H1 (cell line): ENCODE measurements at regions not wholly inside any gene's neighbourhood (a gene's known extent, or its start where the extent isn't known, plus 50 kb on each side); places are given as distances from the start of the nearest gene placed in this dataset.
"Not testable (repeated sequence)": the region's sequence is repeated elsewhere in the genome, so short reads cannot be mapped to it uniquely, and the experiment has no call there.

ENCODE experiments used
- CTCF ChIA-PET: fragments of 300-600 bp; sonication (Branson Sonifier 250); formaldehyde crosslinking; loops from one replicate; lab custom pipeline; 2021; ENCODE audit not compliant: partially characterized antibody; lab: Charles Lee
- POLR2A ChIA-PET: fragments of 300-600 bp; sonication (Branson Sonifier 250); formaldehyde crosslinking; loops from one replicate; lab custom pipeline; 2021; ENCODE audit warnings: inconsistent platforms; ENCODE audit not compliant: partially characterized antibody; lab: Charles Lee
- DNase-seq, 2 experiments: peaks; one replicate each; pipeline versions ENCODE4 v3.0.0 to v3.0.0-alpha.2; 2010 to 2022; ENCODE audit warnings: low spot score in 2 of 2, low read depth in 1 of 2, mixed read lengths in 1 of 2
- FAIRE-seq: peaks from 2 replicates; lab custom pipeline; 2011; peaks lifted over from hg19 to GRCh38; lab: Jason Lieb, UNC
- H2AFZ ChIP-seq: 2 replicates; pipeline ENCODE4 v1.8.1; 2012; ENCODE audit warnings: low read length, inconsistent platforms
- H2AK5ac ChIP-seq: 2 replicates; pipeline ENCODE4 v1.6.1; 2013; ENCODE audit warnings: low read depth, low read length
- H2BK120ac ChIP-seq: replicated peaks from 2 replicates; pipeline ENCODE3; 2013; ENCODE audit warnings: low read depth, low read length, inconsistent platforms
- H2BK12ac ChIP-seq: 2 replicates; pipeline ENCODE4 v1.6.1; 2013; ENCODE audit warnings: low read depth, low read length
- H2BK15ac ChIP-seq: 2 replicates; pipeline ENCODE4 v1.6.1; 2013; ENCODE audit warnings: low read length
- H2BK20ac ChIP-seq: 2 replicates; pipeline ENCODE4 v1.6.1; 2013; ENCODE audit warnings: low read length
- H2BK5ac ChIP-seq: 2 replicates; pipeline ENCODE4 v1.6.1; 2013; ENCODE audit warnings: low read depth, low read length
- H3K14ac ChIP-seq: 2 replicates; pipeline ENCODE4 v1.6.1; 2013; ENCODE audit warnings: inconsistent platforms; ENCODE audit not compliant: insufficient read length
- H3K18ac ChIP-seq: 2 replicates; pipeline ENCODE4 v1.6.1; 2013; ENCODE audit warnings: low read length; ENCODE audit errors: extremely low read depth
- H3K23ac ChIP-seq: 2 replicates; pipeline ENCODE4 v1.6.1; 2013; ENCODE audit warnings: inconsistent platforms; ENCODE audit not compliant: insufficient read length
- H3K23me2 ChIP-seq: 2 replicates; pipeline ENCODE4 v1.6.1; 2013; ENCODE audit warnings: low read depth, low read length
- H3K27ac ChIP-seq: 2 replicates; pipeline ENCODE4 v1.6.1; 2011; ENCODE audit warnings: low read depth, low read length, inconsistent platforms
- H3K27me3 ChIP-seq, 4 experiments: replicated peaks in 1 of 4; 1 replicate in 1 of 4; 2 replicates in 3 of 4; pipeline versions ENCODE4 v1.6.1 to v1.8.1; 2011 to 2013; ENCODE audit warnings: low read length in 3 of 4, mild to moderate bottlenecking in 3 of 4, inconsistent platforms in 2 of 4, mixed read lengths in 2 of 4, moderate library complexity in 1 of 4; ENCODE audit not compliant: control insufficient read depth in 3 of 4, insufficient read depth in 3 of 4; ENCODE audit errors: extremely low read depth in 1 of 4
- H3K36me3 ChIP-seq, 4 experiments: 2 replicates each; pipeline versions ENCODE4 v1.6.1 to v1.8.1; 2011 to 2013; ENCODE audit warnings: mild to moderate bottlenecking in 4 of 4, low read length in 3 of 4, moderate library complexity in 2 of 4, control low read depth in 1 of 4, inconsistent platforms in 1 of 4; ENCODE audit not compliant: insufficient read depth in 4 of 4, control insufficient read depth in 2 of 4
- H3K4ac ChIP-seq: replicated peaks from 2 replicates; pipeline ENCODE3; 2013; ENCODE audit warnings: low read length, low read depth, mixed read lengths, inconsistent platforms; ENCODE audit not compliant: insufficient read length
- H3K4me1 ChIP-seq, 4 experiments: replicated peaks in 1 of 4; 1 replicate in 1 of 4; 2 replicates in 3 of 4; pipeline versions ENCODE4 v1.6.1 to v1.8.1; 2011 to 2013; ENCODE audit warnings: low read length in 3 of 4, inconsistent platforms in 2 of 4, mixed read lengths in 1 of 4; ENCODE audit not compliant: insufficient read depth in 4 of 4, control insufficient read depth in 3 of 4
- H3K4me2 ChIP-seq, 2 experiments: 2 replicates each; pipeline versions ENCODE4 v1.6.1 to v1.8.1; 2011 to 2013; ENCODE audit warnings: low read depth in 2 of 2, low read length in 2 of 2, control low read depth in 1 of 2, inconsistent platforms in 1 of 2, mild to moderate bottlenecking in 1 of 2; ENCODE audit not compliant: insufficient read depth in 1 of 2
- H3K4me3 ChIP-seq, 4 experiments: fragments of 200-600, 300-600 bp in 1 of 4; sonication (generic), shearing (Covaris generic), sonication (Bioruptor Twin) in 1 of 4; 2 replicates each; pipeline versions ENCODE4 v1.5.1 to v1.8.1; 2011 to 2016; ENCODE audit warnings: low read length in 4 of 4, low read depth in 3 of 4, control low read depth in 2 of 4, inconsistent platforms in 2 of 4, mild to moderate bottlenecking in 2 of 4, mixed read lengths in 1 of 4, moderate library complexity in 1 of 4; ENCODE audit not compliant: insufficient read depth in 2 of 4; ENCODE audit errors: extremely low read depth in 1 of 4
- H3K56ac ChIP-seq: replicated peaks from 2 replicates; pipeline ENCODE3; 2013; ENCODE audit warnings: low read depth, mild to moderate bottlenecking, mixed read lengths, low read length, inconsistent platforms; ENCODE audit not compliant: insufficient read length
- H3K79me1 ChIP-seq: 2 replicates; pipeline ENCODE4 v1.6.1; 2013; ENCODE audit warnings: low read depth, low read length, control low read depth
- H3K79me2 ChIP-seq, 2 experiments: 2 replicates each; pipeline versions ENCODE4 v1.6.1 to v1.8.1; 2012 to 2013; ENCODE audit warnings: low read length in 2 of 2, mild to moderate bottlenecking in 2 of 2, inconsistent platforms in 1 of 2; ENCODE audit not compliant: insufficient read depth in 2 of 2, control insufficient read depth in 1 of 2
- H3K9ac ChIP-seq, 4 experiments: replicated peaks in 1 of 4; 1 replicate in 1 of 4; 2 replicates in 3 of 4; pipeline versions ENCODE4 v1.6.1 to v1.8.1; 2011 to 2013; ENCODE audit warnings: low read depth in 3 of 4, low read length in 3 of 4, control low read depth in 2 of 4, mild to moderate bottlenecking in 2 of 4, moderate library complexity in 2 of 4, inconsistent platforms in 1 of 4; ENCODE audit errors: extremely low read depth in 1 of 4
- H3K9me3 ChIP-seq, 2 experiments: 2 replicates each; pipeline versions ENCODE4 v1.6.1 to v1.8.1; 2012 to 2013; ENCODE audit warnings: mild to moderate bottlenecking in 2 of 2, moderate library complexity in 2 of 2, control low read depth in 1 of 2, inconsistent platforms in 1 of 2, low read depth in 1 of 2, low read length in 1 of 2, mixed read lengths in 1 of 2; ENCODE audit not compliant: insufficient read depth in 2 of 2
- H4K20me1 ChIP-seq, 2 experiments: replicated peaks in 1 of 2; 2 replicates each; pipeline versions ENCODE3 to v1.8.1; 2011 to 2013; ENCODE audit warnings: inconsistent platforms in 2 of 2, low read length in 2 of 2, mild to moderate bottlenecking in 1 of 2; ENCODE audit not compliant: insufficient read depth in 2 of 2, control insufficient read depth in 1 of 2
- H4K5ac ChIP-seq: 2 replicates; pipeline ENCODE4 v1.6.1; 2013; ENCODE audit warnings: low read length, low read depth, mixed read lengths, inconsistent platforms; ENCODE audit not compliant: insufficient read length
- H4K8ac ChIP-seq: 2 replicates; pipeline ENCODE4 v1.8.0; 2013; ENCODE audit warnings: mild to moderate bottlenecking, moderate library complexity, low read length, inconsistent platforms; ENCODE audit not compliant: insufficient read depth; ENCODE audit errors: extremely low read depth
- H4K91ac ChIP-seq: replicated peaks from 2 replicates; pipeline ENCODE3; 2013; ENCODE audit warnings: low read length, mixed read lengths, inconsistent platforms; ENCODE audit not compliant: insufficient read length
- WGBS, 2 experiments: shearing (Covaris generic) in 1 of 2; methylation state at CpG; one replicate each; pipeline versions ENCODE4 v1.1.6 to v1.1.7; 2013 to 2015; ENCODE audit warnings: low lambda C conversion rate in 2 of 2, mixed read lengths in 2 of 2, inconsistent platforms in 1 of 2, low coverage in 1 of 2, missing lambda C conversion rate in 1 of 2; ENCODE audit not compliant: insufficient replicate concordance in 2 of 2, insufficient coverage in 1 of 2, insufficient read length in 1 of 2; ENCODE audit errors: extremely low coverage in 1 of 2, missing lambda C conversion rate in 1 of 2; 5-methylcytosine and 5-hydroxymethylcytosine counted together

- peaks cover 0 to 39% of the 10 kb centered on the region in 2 experiments; a peak in 2 of 4 replicates for H3K9me3 ChIP-seq
- DNase-seq, H2AK5ac ChIP-seq, H3K4me2 ChIP-seq, H3K23ac ChIP-seq, H3K4me3 ChIP-seq, H3K23me2 ChIP-seq, H4K20me1 ChIP-seq, H3K36me3 ChIP-seq, H3K79me2 ChIP-seq, H2BK15ac ChIP-seq, H2BK20ac ChIP-seq, H4K91ac ChIP-seq, H3K79me1 ChIP-seq, H4K5ac ChIP-seq, H2BK12ac ChIP-seq, H3K9ac ChIP-seq, H3K27ac ChIP-seq, CTCF ChIA-PET, FAIRE-seq, H4K8ac ChIP-seq, POLR2A ChIA-PET, H2BK5ac ChIP-seq, H3K14ac ChIP-seq, H2BK120ac ChIP-seq, H3K4me1 ChIP-seq, H3K4ac ChIP-seq, H3K56ac ChIP-seq, H2AFZ ChIP-seq, H3K18ac ChIP-seq, H3K27me3 ChIP-seq: not testable (repeated sequence)
- 100% methylated on average over 7 of the region's 29 CpGs; no CpG with 5 or more reads in 1 of the 2 experiments for WGBS, 2 experiments
Measured at GRCh38 chr4:131725521-131725920, 1423.6 kb upstream of the PCDH10 start.

GRCh38 chr4:131726940-131727339 lies 1422.2 kb upstream of the PCDH10 start:
- H2AK5ac ChIP-seq, H3K4me1 ChIP-seq, H3K9ac ChIP-seq, H3K18ac ChIP-seq, H3K4me2 ChIP-seq, H2AFZ ChIP-seq, H3K4me3 ChIP-seq, H2BK120ac ChIP-seq, H3K27ac ChIP-seq, H2BK12ac ChIP-seq, H3K27me3 ChIP-seq, H2BK20ac ChIP-seq, H3K56ac ChIP-seq, CTCF ChIA-PET, H3K14ac ChIP-seq, FAIRE-seq, H2BK15ac ChIP-seq, H3K23ac ChIP-seq, POLR2A ChIA-PET, H2BK5ac ChIP-seq, H4K91ac ChIP-seq, H3K36me3 ChIP-seq, H3K23me2 ChIP-seq, H3K79me2 ChIP-seq, H3K4ac ChIP-seq, H3K79me1 ChIP-seq, H4K5ac ChIP-seq, H4K20me1 ChIP-seq, H4K8ac ChIP-seq, DNase-seq: not testable (repeated sequence)
- H3K9me3 ChIP-seq: peaks cover 0 to 45% of the 10 kb centered on the region in 2 experiments; a peak in 2 of 4 replicates
- no CpG with 5 or more reads among the region's 28 CpGs for WGBS, 2 experiments
